ENCODE measurements at regions not wholly inside any gene's neighbourhood (a gene's known extent, or its start where the extent isn't known, plus 50 kb on each side); places are given as distances from the start of the nearest gene placed in this dataset.

DNA sequence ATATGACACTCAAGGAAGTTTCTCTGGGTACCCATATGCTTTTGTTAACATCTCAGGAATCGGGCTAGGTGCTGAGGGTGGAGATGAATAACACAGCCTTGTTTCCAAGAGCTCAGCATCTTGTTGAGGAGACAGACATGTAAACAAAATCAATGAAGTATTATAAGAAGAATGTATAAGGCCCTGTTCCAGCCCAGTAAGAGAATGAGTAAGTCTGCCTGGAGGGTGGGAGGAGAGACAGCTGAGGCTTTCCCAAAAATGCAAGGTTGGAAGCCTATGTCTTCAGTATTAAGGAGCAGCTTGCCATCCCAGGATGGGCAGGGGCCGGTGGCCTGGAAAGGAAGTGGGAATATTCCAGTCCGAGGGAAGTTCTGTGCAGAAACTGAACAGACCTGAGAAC is 615.3 kb upstream of the BTBD3 start:
- ChIA-PET POLR2A (interaction anchor here (1.3 kb wide), 1 partner anchor 11 kb away, joined by 3 read pairs; no protein-coding TSS in a partner anchor), CTCF (ENCODE audit: unreplicated experiment) (no interaction called here)
- no peaks in the 10 kb centered on the region for H3K36me3 ChIP-seq (ENCODE audit: insufficient read depth, low read length)
- no peak overlapping the region for H3K27ac ChIP-seq (ENCODE audit: low read depth, low read length, poor library complexity, severe bottlenecking)
- H3K9me3 ChIP-seq (ENCODE audit: low read length) = no peaks in the 10 kb centered on the region
- intact Hi-C loops (cut with micrococcal nuclease; ENCODE audit: unreplicated experiment) = no loop called here
- no peaks in the 10 kb centered on the region for H3K9me2 ChIP-seq (ENCODE audit: insufficient read depth, low read length)
- H3K4me2 ChIP-seq (ENCODE audit: low read length) = no peak overlapping the region
- no peak overlapping the region for H2AFZ ChIP-seq (ENCODE audit: low read length)
- TF ChIP-seq, protein P1, sequence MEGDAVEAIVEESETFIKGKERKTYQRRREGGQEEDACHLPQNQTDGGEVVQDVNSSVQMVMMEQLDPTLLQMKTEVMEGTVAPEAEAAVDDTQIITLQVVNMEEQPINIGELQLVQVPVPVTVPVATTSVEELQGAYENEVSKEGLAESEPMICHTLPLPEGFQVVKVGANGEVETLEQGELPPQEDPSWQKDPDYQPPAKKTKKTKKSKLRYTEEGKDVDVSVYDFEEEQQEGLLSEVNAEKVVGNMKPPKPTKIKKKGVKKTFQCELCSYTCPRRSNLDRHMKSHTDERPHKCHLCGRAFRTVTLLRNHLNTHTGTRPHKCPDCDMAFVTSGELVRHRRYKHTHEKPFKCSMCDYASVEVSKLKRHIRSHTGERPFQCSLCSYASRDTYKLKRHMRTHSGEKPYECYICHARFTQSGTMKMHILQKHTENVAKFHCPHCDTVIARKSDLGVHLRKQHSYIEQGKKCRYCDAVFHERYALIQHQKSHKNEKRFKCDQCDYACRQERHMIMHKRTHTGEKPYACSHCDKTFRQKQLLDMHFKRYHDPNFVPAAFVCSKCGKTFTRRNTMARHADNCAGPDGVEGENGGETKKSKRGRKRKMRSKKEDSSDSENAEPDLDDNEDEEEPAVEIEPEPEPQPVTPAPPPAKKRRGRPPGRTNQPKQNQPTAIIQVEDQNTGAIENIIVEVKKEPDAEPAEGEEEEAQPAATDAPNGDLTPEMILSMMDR (conservative IDR thresholded peaks at IDR 0.05; ENCODE audit: low read length) = no peak
- TF ChIP-seq EZH2phosphoT487 (IDR thresholded peaks at IDR 0.05; ENCODE audit: borderline replicate concordance, low read depth, low read length) = no peak
- no peak overlapping the region for H3K4me3 ChIP-seq (ENCODE audit: low read depth, low read length, poor library complexity, severe bottlenecking)
- no peak for DNase-seq (ENCODE audit: low spot score)
- BruUV-seq (replicated peaks) = no TSS peak
- no peaks in the 10 kb centered on the region for H4K20me1 ChIP-seq (ENCODE audit: insufficient read depth, low read length)
- no peaks in the 10 kb centered on the region for H3K79me2 ChIP-seq (ENCODE audit: insufficient read depth, low read depth, low read length)
- no peaks in the 10 kb centered on the region for H3K4me1 ChIP-seq (ENCODE audit: insufficient read depth, low read length, poor library complexity, severe bottlenecking)

DNA sequence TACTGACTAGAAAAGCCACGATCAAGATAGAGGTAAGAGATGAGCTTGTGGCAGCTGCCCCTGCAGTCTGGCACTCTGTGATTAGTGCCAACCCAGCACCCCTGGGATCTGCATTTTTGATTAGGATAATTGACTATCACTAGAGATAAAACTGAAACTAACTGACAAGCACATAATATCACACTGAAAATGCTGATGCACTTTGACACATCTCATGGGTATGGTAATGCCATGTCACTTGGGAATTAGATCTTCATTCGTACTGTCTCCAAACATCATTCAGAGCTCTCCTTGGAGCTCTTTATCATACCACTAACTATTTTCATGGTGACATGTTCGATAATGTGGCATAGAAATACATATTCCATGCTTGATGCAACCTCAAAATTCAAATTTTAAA is 612.9 kb upstream of the BTBD3 start:
- H3K4me1 ChIP-seq (ENCODE audit: insufficient read depth, low read length, poor library complexity, severe bottlenecking) = no peaks in the 10 kb centered on the region
- H3K9me3 ChIP-seq (ENCODE audit: low read length) = no peaks in the 10 kb centered on the region
- BruUV-seq (replicated peaks) = no TSS peak
- no peaks in the 10 kb centered on the region for H3K36me3 ChIP-seq (ENCODE audit: insufficient read depth, low read length)
- ChIA-PET CTCF (ENCODE audit: unreplicated experiment) (no interaction called here), POLR2A (no interaction called here)
- no peak overlapping the region for H2AFZ ChIP-seq (ENCODE audit: low read length)
- H3K9me2 ChIP-seq (ENCODE audit: insufficient read depth, low read length) = no peaks in the 10 kb centered on the region
- no peak for DNase-seq (ENCODE audit: low spot score)
- no peak overlapping the region for H3K4me3 ChIP-seq (ENCODE audit: low read depth, low read length, poor library complexity, severe bottlenecking)
- intact Hi-C loops (cut with micrococcal nuclease; ENCODE audit: unreplicated experiment) = no loop called here
- H4K20me1 ChIP-seq (ENCODE audit: insufficient read depth, low read length) = no peaks in the 10 kb centered on the region
- no peak for TF ChIP-seq EZH2phosphoT487 (IDR thresholded peaks at IDR 0.05; ENCODE audit: borderline replicate concordance, low read depth, low read length)
- TF ChIP-seq, protein P1 (conservative IDR thresholded peaks at IDR 0.05; ENCODE audit: low read length) = no peak
- H3K79me2 ChIP-seq (ENCODE audit: insufficient read depth, low read depth, low read length) = no peaks in the 10 kb centered on the region
- no peak overlapping the region for H3K4me2 ChIP-seq (ENCODE audit: low read length)
- H3K27ac ChIP-seq (ENCODE audit: low read depth, low read length, poor library complexity, severe bottlenecking) = no peak overlapping the region

DNA sequence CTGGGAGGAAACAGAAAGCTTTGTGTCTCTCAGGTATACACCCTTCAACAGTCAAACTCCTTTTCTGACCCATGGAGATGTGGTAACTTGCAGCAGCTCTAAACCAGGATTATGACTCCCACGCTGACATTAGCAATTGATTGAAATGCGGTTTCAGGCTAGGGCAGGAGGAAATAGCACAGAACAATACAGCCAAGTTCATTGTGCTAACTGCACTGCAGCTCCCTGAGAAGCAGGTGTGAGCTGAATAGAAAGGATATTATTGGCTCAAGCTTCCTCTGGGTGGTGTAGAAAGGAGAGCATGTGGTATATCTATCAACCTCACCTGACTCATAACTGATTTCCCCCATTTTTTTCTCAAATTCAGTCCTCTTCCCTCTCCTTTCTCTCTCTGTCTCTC is 612.3 kb upstream of the BTBD3 start:
- Histone ChIP-seq H3K9me3 (ENCODE audit: low read length) (no peaks in the 10 kb centered on the region), H3K4me2 (ENCODE audit: low read length) (no peak overlapping the region), H4K20me1 (ENCODE audit: insufficient read depth, low read length) (no peaks in the 10 kb centered on the region), H3K36me3 (ENCODE audit: insufficient read depth, low read length) (no peaks in the 10 kb centered on the region), H3K4me3 (ENCODE audit: low read depth, low read length, poor library complexity, severe bottlenecking) (no peak overlapping the region), H3K4me1 (ENCODE audit: insufficient read depth, low read length, poor library complexity, severe bottlenecking) (no peaks in the 10 kb centered on the region), H2AFZ (ENCODE audit: low read length) (no peak overlapping the region), H3K27ac (ENCODE audit: low read depth, low read length, poor library complexity, severe bottlenecking) (no peak overlapping the region), H3K79me2 (ENCODE audit: insufficient read depth, low read depth, low read length) (no peaks in the 10 kb centered on the region), H3K9me2 (ENCODE audit: insufficient read depth, low read length) (no peaks in the 10 kb centered on the region)
- intact Hi-C loops (cut with micrococcal nuclease; ENCODE audit: unreplicated experiment) = no loop called here
- no peak for TF ChIP-seq EZH2phosphoT487 (IDR thresholded peaks at IDR 0.05; ENCODE audit: borderline replicate concordance, low read depth, low read length)
- TF ChIP-seq, protein P1 (conservative IDR thresholded peaks at IDR 0.05; ENCODE audit: low read length) = no peak
- no TSS peak for BruUV-seq (replicated peaks)
- DNase-seq (ENCODE audit: low spot score) = no peak
- ChIA-PET POLR2A (no interaction called here), CTCF (ENCODE audit: unreplicated experiment) (no interaction called here)
